ENCODE measurements at regions not wholly inside any gene's neighbourhood (a gene's known extent, or its start where the extent isn't known, plus 50 kb on each side); places are given as distances from the start of the nearest gene placed in this dataset.

DNA sequence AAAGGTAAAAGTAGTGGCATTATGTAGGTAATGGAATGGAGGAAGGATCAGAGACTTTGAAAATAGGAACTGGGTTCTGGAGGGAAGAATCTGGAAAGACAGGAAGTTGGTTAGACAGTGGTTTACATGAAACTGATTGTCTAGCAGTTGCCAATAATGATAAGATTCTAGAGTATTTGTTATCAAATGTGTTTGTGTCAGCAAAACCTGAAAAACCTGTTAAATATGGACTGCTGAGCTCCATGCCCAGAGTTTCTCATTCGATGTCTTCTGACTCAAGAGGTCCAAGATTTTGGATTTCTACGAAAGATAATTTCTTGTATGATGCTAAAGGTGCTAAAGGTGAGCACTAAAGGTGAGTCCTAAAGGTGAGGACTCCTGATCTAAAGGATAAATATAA lies 515.0 kb upstream of the TUSC1 start:
- H3K4me1 Mint-ChIP-seq (ENCODE audit: insufficient read depth, unreplicated experiment), result no peaks in the 10 kb centered on the region
- H3K27me3 Mint-ChIP-seq (ENCODE audit: insufficient read depth, unreplicated experiment), result no peaks in the 10 kb centered on the region
- DNase-seq (ENCODE audit: unreplicated experiment), result no peak
- CTCF ChIA-PET, result no interaction called here
- intact Hi-C loops (cut with micrococcal nuclease), result no loop called here
- POLR2A ChIA-PET, result no interaction called here
- TF ChIP-seq, protein P1, sequence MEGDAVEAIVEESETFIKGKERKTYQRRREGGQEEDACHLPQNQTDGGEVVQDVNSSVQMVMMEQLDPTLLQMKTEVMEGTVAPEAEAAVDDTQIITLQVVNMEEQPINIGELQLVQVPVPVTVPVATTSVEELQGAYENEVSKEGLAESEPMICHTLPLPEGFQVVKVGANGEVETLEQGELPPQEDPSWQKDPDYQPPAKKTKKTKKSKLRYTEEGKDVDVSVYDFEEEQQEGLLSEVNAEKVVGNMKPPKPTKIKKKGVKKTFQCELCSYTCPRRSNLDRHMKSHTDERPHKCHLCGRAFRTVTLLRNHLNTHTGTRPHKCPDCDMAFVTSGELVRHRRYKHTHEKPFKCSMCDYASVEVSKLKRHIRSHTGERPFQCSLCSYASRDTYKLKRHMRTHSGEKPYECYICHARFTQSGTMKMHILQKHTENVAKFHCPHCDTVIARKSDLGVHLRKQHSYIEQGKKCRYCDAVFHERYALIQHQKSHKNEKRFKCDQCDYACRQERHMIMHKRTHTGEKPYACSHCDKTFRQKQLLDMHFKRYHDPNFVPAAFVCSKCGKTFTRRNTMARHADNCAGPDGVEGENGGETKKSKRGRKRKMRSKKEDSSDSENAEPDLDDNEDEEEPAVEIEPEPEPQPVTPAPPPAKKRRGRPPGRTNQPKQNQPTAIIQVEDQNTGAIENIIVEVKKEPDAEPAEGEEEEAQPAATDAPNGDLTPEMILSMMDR (IDR thresholded peaks at IDR 0.05; ENCODE audit: unreplicated experiment), result no peak
- H3K36me3 Mint-ChIP-seq (ENCODE audit: insufficient read depth, unreplicated experiment), result no peaks in the 10 kb centered on the region
- no peak overlapping the region for H3K4me3 Mint-ChIP-seq (ENCODE audit: unreplicated experiment)
- peaks cover 7% of the 10 kb centered on the region for H3K9me3 Mint-ChIP-seq (ENCODE audit: unreplicated experiment)
- no TSS peak for BruUV-seq (replicated peaks)
- H3K27ac Mint-ChIP-seq (ENCODE audit: low read depth, unreplicated experiment), result no peak overlapping the region

- no peaks in the 10 kb centered on the region for H3K36me3 Mint-ChIP-seq (ENCODE audit: insufficient read depth, unreplicated experiment)
- CTCF ChIA-PET, result interaction anchor here (0.8 kb wide), 1 partner anchor 14 kb away, joined by 4 read pairs; no protein-coding TSS in a partner anchor
- peaks cover 7% of the 10 kb centered on the region for H3K9me3 Mint-ChIP-seq (ENCODE audit: unreplicated experiment)
Observed at GRCh38 chr9:26191711-26192110, 513.5 kb upstream of the TUSC1 start.

DNA sequence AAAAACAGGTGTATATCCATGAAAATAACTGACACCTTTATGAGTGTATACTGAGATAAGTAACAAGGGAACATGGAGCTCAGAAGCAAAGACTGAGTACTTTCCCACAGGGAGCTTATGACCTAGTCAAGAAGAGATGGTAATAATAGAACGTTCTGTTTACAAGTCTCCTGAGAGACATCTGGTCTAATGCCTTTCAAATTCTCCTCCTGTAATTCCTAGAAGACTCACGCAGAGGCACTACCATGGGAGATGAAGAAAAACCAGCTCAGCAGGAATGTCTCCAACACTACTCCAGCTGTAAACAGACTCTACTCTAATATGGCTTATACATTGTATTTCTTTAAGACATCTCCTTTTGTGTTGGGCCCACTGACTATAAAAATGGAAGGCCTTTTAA lies 503.6 kb upstream of the TUSC1 start:
- CTCF ChIA-PET, result interaction anchor here (0.6 kb wide), 1 partner anchor 1593 kb away, joined by 3 read pairs; no protein-coding TSS in a partner anchor
- TF ChIP-seq, protein P1 (IDR thresholded peaks at IDR 0.05; ENCODE audit: unreplicated experiment), result no peak

More at GRCh38 chr9:26191711-26192110, 513.5 kb upstream of the TUSC1 start:
- no peak overlapping the region for H3K4me3 Mint-ChIP-seq (ENCODE audit: unreplicated experiment)
- no peaks in the 10 kb centered on the region for H3K4me1 Mint-ChIP-seq (ENCODE audit: insufficient read depth, unreplicated experiment)
- BruUV-seq (replicated peaks), result no TSS peak
- POLR2A ChIA-PET, result no interaction called here
- intact Hi-C loops (cut with micrococcal nuclease), result no loop called here
- TF ChIP-seq, protein P1 (IDR thresholded peaks at IDR 0.05; ENCODE audit: unreplicated experiment), result no peak
- no peaks in the 10 kb centered on the region for H3K27me3 Mint-ChIP-seq (ENCODE audit: insufficient read depth, unreplicated experiment)
- DNase-seq (ENCODE audit: unreplicated experiment), result no peak
- H3K27ac Mint-ChIP-seq (ENCODE audit: low read depth, unreplicated experiment), result no peak overlapping the region

GRCh38 chr9:26176628-26177027 lies 498.4 kb upstream of the TUSC1 start:
- Mint-ChIP-seq H3K27me3 (ENCODE audit: insufficient read depth, unreplicated experiment) (no peaks in the 10 kb centered on the region), H3K4me3 (ENCODE audit: unreplicated experiment) (no peak overlapping the region), H3K27ac (ENCODE audit: low read depth, unreplicated experiment) (no peak overlapping the region), H3K4me1 (ENCODE audit: insufficient read depth, unreplicated experiment) (no peaks in the 10 kb centered on the region), H3K36me3 (ENCODE audit: insufficient read depth, unreplicated experiment) (no peaks in the 10 kb centered on the region), H3K9me3 (ENCODE audit: unreplicated experiment) (peaks cover 12% of the 10 kb centered on the region)
- no peak for DNase-seq (ENCODE audit: unreplicated experiment)
- BruUV-seq (replicated peaks), result no TSS peak
- intact Hi-C loops (cut with micrococcal nuclease), result no loop called here
- TF ChIP-seq, protein P1 (IDR thresholded peaks at IDR 0.05; ENCODE audit: unreplicated experiment), result no peak
- ChIA-PET CTCF (no interaction called here), POLR2A (no interaction called here)

More for the DNA sequence above, 503.6 kb upstream of the TUSC1 start:
- no TSS peak for BruUV-seq (replicated peaks)
- no peak for DNase-seq (ENCODE audit: unreplicated experiment)
- H3K4me3 Mint-ChIP-seq (ENCODE audit: unreplicated experiment), result no peak overlapping the region
- POLR2A ChIA-PET, result interaction anchor here (0.6 kb wide), 1 partner anchor 213 kb away, joined by 3 read pairs; no protein-coding TSS in a partner anchor
- H3K4me1 Mint-ChIP-seq (ENCODE audit: insufficient read depth, unreplicated experiment), result no peaks in the 10 kb centered on the region
- intact Hi-C loops (cut with micrococcal nuclease), result no loop called here
- peaks cover 25% of the 10 kb centered on the region for H3K9me3 Mint-ChIP-seq (ENCODE audit: unreplicated experiment)
- H3K36me3 Mint-ChIP-seq (ENCODE audit: insufficient read depth, unreplicated experiment), result no peaks in the 10 kb centered on the region
- H3K27me3 Mint-ChIP-seq (ENCODE audit: insufficient read depth, unreplicated experiment), result no peaks in the 10 kb centered on the region
- H3K27ac Mint-ChIP-seq (ENCODE audit: low read depth, unreplicated experiment), result no peak overlapping the region

Measured in MCF 10A (cell line).